K562 (cell line): ENCODE measurements at regions not wholly inside any gene's neighbourhood (a gene's known extent, or its start where the extent isn't known, plus 50 kb on each side); places are given as distances from the start of the nearest gene placed in this dataset.

Source experiments
- CTBP1 ChIP-seq: fragments of 450-650 bp; IDR thresholded peaks from 2 replicates; pipeline ENCODE4 v1.6.1; 2016; ENCODE audit warnings: borderline replicate concordance
- MGA ChIP-seq: fragments of 450-650 bp; IDR thresholded peaks from 2 replicates; pipeline ENCODE4 v1.6.1; 2016; ENCODE audit warnings: mild to moderate bottlenecking, moderate library complexity
- NBN ChIP-seq: fragments of 450-650 bp; IDR thresholded peaks from 2 replicates; pipeline ENCODE4 v1.6.1; 2016; ENCODE audit warnings: low read depth, mild to moderate bottlenecking
- POLR2AphosphoS5 ChIP-seq: IDR thresholded peaks from 2 replicates; pipeline ENCODE4 v1.6.1; 2011; ENCODE audit warnings: mild to moderate bottlenecking, low read depth, low read length, moderate library complexity; ENCODE audit not compliant: control insufficient read depth, insufficient read depth
- STAT5B ChIP-seq: fragments of 250-450 bp; sonication (Bioruptor Pico); IDR thresholded peaks from 2 replicates; pipeline ENCODE4 v1.8.0; 2021; ENCODE audit warnings: mild to moderate bottlenecking, inconsistent platforms

- TF ChIP-seq NBN (no peak), MGA (no peak), POLR2AphosphoS5 (no peak), CTBP1 (no peak), STAT5B (CRISPR knock-in tag) (no peak)
Observed at GRCh38 chr15:31248951-31249350, 77.7 kb upstream of the KLF13 start.
